ENCODE measurements at regions not wholly inside any gene's neighbourhood (a gene's known extent, or its start where the extent isn't known, plus 50 kb on each side); places are given as distances from the start of the nearest gene placed in this dataset.

- DNase-seq (ENCODE audit: low read depth in 3 of 3, low spot score in 1 of 3) = no peak
These were observed 131.6 kb upstream of the B3GAT1 start for GRCh38 chr11:134543645-134544044.

- DNase-seq (ENCODE audit: low read depth in 3 of 3, low spot score in 1 of 3) = no peak
These were observed 131.2 kb upstream of the B3GAT1 start for GRCh38 chr11:134543241-134543640.

- no peak for DNase-seq (ENCODE audit: low read depth in 3 of 3, low spot score in 1 of 3)
These were observed 130.5 kb upstream of the B3GAT1 start for GRCh38 chr11:134542401-134543165.

- no peak for DNase-seq (ENCODE audit: low read depth in 3 of 3, low spot score in 1 of 3)
These were observed 129.9 kb upstream of the B3GAT1 start for GRCh38 chr11:134541951-134542350.

- no peak for DNase-seq (ENCODE audit: low read depth in 3 of 3, low spot score in 1 of 3)
These were observed 129.3 kb upstream of the B3GAT1 start for GRCh38 chr11:134541355-134541754.

GRCh38 chr11:134539285-134539684 lies 127.2 kb upstream of the B3GAT1 start:
- DNase-seq (ENCODE audit: low read depth in 3 of 3, low spot score in 1 of 3) = no peak

- DNase-seq (ENCODE audit: low read depth in 3 of 3, low spot score in 1 of 3) = no peak
These were observed 126.7 kb upstream of the B3GAT1 start for GRCh38 chr11:134538742-134539141.

GRCh38 chr11:134537941-134538340 lies 125.9 kb upstream of the B3GAT1 start:
- no peak for DNase-seq (ENCODE audit: low read depth in 3 of 3, low spot score in 1 of 3)

- DNase-seq (ENCODE audit: low read depth in 3 of 3, low spot score in 1 of 3) = no peak
These were observed 125.3 kb upstream of the B3GAT1 start for GRCh38 chr11:134537296-134537695.

GRCh38 chr11:134536677-134537076 lies 124.6 kb upstream of the B3GAT1 start:
- DNase-seq (ENCODE audit: low read depth in 3 of 3, low spot score in 1 of 3) = no peak

GRCh38 chr11:134536219-134536618 lies 124.2 kb upstream of the B3GAT1 start:
- no peak for DNase-seq (ENCODE audit: low read depth in 3 of 3, low spot score in 1 of 3)

GRCh38 chr11:134535029-134536025 lies 123.3 kb upstream of the B3GAT1 start:
- no peak for DNase-seq (ENCODE audit: low read depth in 3 of 3, low spot score in 1 of 3)

GRCh38 chr11:134533511-134533910 lies 121.5 kb upstream of the B3GAT1 start:
- DNase-seq (ENCODE audit: low read depth in 3 of 3, low spot score in 1 of 3) = no peak

- no peak for DNase-seq (ENCODE audit: low read depth in 3 of 3, low spot score in 1 of 3)
These were observed 120.9 kb upstream of the B3GAT1 start for GRCh38 chr11:134532921-134533421.

GRCh38 chr11:134532131-134532920 lies 120.3 kb upstream of the B3GAT1 start:
- DNase-seq (ENCODE audit: low read depth in 3 of 3, low spot score in 1 of 3) = no peak

GRCh38 chr11:134531327-134532130 lies 119.5 kb upstream of the B3GAT1 start:
- no peak for DNase-seq (ENCODE audit: low read depth in 3 of 3, low spot score in 1 of 3)

- DNase-seq (ENCODE audit: low read depth in 3 of 3, low spot score in 1 of 3) = no peak
These were observed 118.7 kb upstream of the B3GAT1 start for GRCh38 chr11:134530636-134531326.

- DNase-seq (ENCODE audit: low read depth in 3 of 3, low spot score in 1 of 3) = no peak
These were observed 117.4 kb upstream of the B3GAT1 start for GRCh38 chr11:134529212-134530096.

- no peak for DNase-seq (ENCODE audit: low read depth in 3 of 3, low spot score in 1 of 3)
These were observed 116.4 kb upstream of the B3GAT1 start for GRCh38 chr11:134528453-134528852.
